ENCODE measurements at regions not wholly inside any gene's neighbourhood (a gene's known extent, or its start where the extent isn't known, plus 50 kb on each side); places are given as distances from the start of the nearest gene placed in this dataset.
A peak's percentile ranks its signal among the peaks of the same experiment; 100 is the strongest.

DNA sequence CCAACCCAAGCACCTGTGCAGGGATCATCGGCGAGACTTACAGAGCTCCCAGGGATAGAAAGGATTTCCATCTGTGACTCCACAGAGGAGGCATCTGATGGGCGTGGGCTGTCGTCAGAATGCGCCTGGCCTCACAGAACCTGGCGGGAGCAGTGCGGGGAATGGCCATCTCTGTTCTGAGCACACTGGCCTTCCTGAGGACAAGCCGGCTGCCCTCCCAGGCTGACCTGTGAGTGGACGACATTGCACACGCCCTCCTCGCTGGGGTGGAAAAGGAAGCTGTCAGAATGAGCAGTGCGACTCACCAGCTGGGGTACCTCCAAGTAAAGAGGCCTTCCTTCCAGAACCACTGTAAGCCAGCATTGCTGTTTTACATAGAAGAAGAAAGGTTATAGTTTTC is 234.6 kb upstream of the PITRM1 start:
- DNase-seq (ENCODE audit: extremely low read depth, low read depth), result no peak
- no peak overlapping the region for H3K4me3 ChIP-seq (replicated peaks; ENCODE audit: low read depth, low read length)
- TF ChIP-seq, protein P1, sequence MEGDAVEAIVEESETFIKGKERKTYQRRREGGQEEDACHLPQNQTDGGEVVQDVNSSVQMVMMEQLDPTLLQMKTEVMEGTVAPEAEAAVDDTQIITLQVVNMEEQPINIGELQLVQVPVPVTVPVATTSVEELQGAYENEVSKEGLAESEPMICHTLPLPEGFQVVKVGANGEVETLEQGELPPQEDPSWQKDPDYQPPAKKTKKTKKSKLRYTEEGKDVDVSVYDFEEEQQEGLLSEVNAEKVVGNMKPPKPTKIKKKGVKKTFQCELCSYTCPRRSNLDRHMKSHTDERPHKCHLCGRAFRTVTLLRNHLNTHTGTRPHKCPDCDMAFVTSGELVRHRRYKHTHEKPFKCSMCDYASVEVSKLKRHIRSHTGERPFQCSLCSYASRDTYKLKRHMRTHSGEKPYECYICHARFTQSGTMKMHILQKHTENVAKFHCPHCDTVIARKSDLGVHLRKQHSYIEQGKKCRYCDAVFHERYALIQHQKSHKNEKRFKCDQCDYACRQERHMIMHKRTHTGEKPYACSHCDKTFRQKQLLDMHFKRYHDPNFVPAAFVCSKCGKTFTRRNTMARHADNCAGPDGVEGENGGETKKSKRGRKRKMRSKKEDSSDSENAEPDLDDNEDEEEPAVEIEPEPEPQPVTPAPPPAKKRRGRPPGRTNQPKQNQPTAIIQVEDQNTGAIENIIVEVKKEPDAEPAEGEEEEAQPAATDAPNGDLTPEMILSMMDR (IDR thresholded peaks at IDR 0.05; ENCODE audit: low read depth, low read length, missing control alignments), result no peak

DNA sequence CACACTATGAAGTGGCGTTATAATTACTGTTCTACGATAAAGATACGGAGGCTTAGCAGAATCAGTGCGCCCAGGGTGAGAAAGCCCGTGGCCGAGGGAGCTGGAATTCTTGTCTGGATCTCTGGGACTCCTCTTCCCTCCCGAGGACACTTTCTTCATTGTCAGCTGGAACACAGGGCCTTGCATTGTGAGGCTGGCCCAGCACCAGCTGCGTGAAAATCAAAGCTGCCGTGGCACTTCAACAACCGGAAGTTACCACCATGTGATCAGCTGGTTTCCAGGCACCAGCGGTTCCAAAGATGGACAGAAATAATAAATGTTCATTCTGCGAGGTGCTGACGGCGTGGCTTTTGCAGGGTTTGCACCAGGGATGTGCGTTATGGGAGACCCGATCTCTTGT is 234.0 kb upstream of the PITRM1 start:
- TF ChIP-seq, protein P1 (IDR thresholded peaks at IDR 0.05; ENCODE audit: low read depth, low read length, missing control alignments), result no peak
- no peak for DNase-seq (ENCODE audit: extremely low read depth, low read depth)
- no peak overlapping the region for H3K4me3 ChIP-seq (replicated peaks; ENCODE audit: low read depth, low read length)

DNA sequence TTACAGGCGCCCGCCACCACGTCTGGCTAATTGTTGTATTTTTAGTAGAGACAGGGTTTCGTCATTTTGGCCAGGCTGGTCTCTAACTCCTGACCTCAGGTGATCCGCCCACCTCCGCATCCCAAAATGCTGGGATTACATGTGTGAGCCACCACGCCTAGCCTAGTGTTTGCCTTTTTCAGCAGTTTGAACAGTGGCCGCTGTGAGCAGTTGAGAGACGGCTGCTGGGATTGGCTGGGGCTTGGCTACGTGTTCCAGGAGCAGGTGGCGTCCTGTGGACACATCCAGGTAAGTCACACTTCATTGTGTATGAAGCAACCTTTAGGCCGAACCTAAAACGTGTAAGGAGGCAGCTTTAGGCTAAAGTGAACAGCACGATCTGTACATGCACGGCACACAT is 231.8 kb upstream of the PITRM1 start:
- H3K4me3 ChIP-seq (replicated peaks; ENCODE audit: low read depth, low read length), result no peak overlapping the region
- DNase-seq (ENCODE audit: extremely low read depth, low read depth), result no peak

DNA sequence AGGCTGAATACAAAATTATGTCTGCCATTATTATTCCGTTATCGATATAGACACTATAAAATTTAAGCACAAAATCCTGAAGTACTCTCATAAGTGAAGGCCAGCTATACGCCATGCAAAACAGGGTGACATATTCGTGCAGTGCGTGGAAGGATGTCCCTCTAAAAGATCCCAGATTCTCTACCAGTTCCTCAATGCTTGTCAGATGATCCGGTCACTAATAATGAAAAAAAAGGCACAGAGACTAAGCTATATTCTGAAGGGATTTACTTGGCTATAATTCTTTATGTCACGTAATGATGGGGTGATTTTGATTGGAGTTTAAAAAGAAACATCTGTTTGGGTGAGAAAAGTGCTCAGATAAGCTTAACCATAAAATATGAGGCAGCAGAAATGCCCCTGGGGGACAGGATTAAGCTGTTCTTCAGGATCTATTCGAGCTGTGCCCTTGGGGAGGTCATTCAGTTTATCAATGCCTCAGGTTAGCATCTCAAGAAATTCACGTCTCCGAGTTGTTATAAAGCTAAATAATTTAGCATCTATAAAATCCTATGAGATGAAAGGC is 229.7 kb upstream of the PITRM1 start:
- H3K4me3 ChIP-seq (replicated peaks; ENCODE audit: low read depth, low read length), result no peak overlapping the region
- TF ChIP-seq, protein P1 (IDR thresholded peaks at IDR 0.05; ENCODE audit: low read depth, low read length, missing control alignments), result no peak

More for the DNA sequence above, 231.8 kb upstream of the PITRM1 start:
- TF ChIP-seq, protein P1 (IDR thresholded peaks at IDR 0.05; ENCODE audit: low read depth, low read length, missing control alignments), result no peak

DNA sequence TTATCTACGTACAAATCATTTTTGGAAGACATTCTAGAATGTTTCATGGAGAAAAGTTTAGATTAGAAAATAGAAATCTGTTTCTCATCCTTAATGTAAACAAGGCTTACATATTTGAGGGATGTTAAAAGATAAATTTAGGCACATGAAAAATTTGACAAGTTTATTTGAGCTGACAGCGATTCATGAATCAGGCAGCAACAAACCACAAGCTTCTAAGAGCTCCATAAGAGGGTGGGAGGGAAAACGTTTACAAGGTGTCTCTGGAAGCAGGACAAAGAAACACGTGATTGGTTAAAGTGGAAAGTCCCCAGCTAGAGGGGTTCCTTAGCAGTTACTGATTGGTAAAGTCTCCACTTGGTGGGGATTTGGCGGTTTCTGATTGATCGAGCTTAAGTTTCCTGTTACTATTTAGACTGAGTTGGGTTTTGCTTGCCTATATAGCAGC is 228.9 kb upstream of the PITRM1 start:
- peak; percentile 82 for DNase-seq (ENCODE audit: extremely low read depth, low read depth)

More for the DNA sequence above, 229.7 kb upstream of the PITRM1 start:
- no peak for DNase-seq (ENCODE audit: extremely low read depth, low read depth)

DNA sequence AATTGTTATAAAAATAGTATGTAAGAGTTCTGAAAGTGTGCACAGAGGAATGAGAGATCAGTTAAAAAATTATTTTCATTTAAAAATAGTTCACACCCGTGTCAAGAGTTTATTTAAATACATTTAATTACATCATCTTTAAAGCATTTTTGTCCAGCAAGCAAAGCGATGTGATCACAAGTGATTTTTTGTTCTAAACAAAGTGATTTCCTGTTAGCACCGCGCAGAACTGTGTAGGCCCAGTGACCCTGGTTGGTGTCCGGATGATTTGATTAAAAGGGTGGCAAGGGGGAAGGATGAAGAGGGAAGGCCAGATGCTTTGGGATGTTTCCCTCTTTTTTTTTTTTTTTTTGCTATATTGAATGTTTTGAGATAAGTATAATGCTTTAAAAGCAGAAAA is 227.8 kb upstream of the PITRM1 start:
- no peak overlapping the region for H3K4me3 ChIP-seq (replicated peaks; ENCODE audit: low read depth, low read length)
- TF ChIP-seq, protein P1 (IDR thresholded peaks at IDR 0.05; ENCODE audit: low read depth, low read length, missing control alignments), result no peak
- no peak for DNase-seq (ENCODE audit: extremely low read depth, low read depth)

More for the DNA sequence above, 228.9 kb upstream of the PITRM1 start:
- H3K4me3 ChIP-seq (replicated peaks; ENCODE audit: low read depth, low read length), result no peak overlapping the region
- TF ChIP-seq, protein P1 (IDR thresholded peaks at IDR 0.05; ENCODE audit: low read depth, low read length, missing control alignments), result no peak

DNA sequence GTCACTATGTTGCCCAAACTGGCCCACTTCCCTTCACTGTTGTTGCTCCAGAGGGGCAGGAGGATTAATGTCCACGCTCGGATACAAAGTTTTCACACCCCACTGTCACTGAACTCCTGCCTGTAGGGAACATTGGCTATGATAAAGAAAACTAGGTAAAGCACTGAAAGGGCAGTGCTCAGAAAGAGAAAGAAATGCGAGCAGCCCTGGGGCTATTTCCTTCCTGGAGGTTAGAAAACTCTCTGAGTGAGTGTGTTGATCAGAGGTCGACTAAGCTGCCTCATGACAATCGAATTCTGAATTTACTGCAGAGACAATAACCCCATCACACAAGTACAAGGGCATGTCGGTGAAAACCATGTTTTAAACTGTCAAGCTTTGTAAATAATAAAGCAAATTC is 227.2 kb upstream of the PITRM1 start:
- TF ChIP-seq, protein P1 (IDR thresholded peaks at IDR 0.05; ENCODE audit: low read depth, low read length, missing control alignments), result no peak
- no peak for DNase-seq (ENCODE audit: extremely low read depth, low read depth)
- no peak overlapping the region for H3K4me3 ChIP-seq (replicated peaks; ENCODE audit: low read depth, low read length)
